NT2/D1 (cell line): ENCODE measurements at regions not wholly inside any gene's neighbourhood (a gene's known extent, or its start where the extent isn't known, plus 50 kb on each side); places are given as distances from the start of the nearest gene placed in this dataset.

Experiments
- SUZ12 ChIP-seq: IDR thresholded peaks from 2 replicates; pipeline ENCODE4 v1.6.1; 2011; ENCODE audit not compliant: insufficient read length, insufficient read depth; ENCODE audit errors: extremely low read depth
- YY1 ChIP-seq: IDR thresholded peaks from 2 replicates; pipeline ENCODE4 v1.6.1; 2011; ENCODE audit not compliant: insufficient read length, insufficient read depth

GRCh38 chr7:68400783-68401182 lies 1197.5 kb upstream of the AUTS2 start:
- no peak for TF ChIP-seq SUZ12
- TF ChIP-seq YY1, result no peak
